NCI-H2029 (cell line): ENCODE measurements at regions not wholly inside any gene's neighbourhood (a gene's known extent, or its start where the extent isn't known, plus 50 kb on each side); places are given as distances from the start of the nearest gene placed in this dataset.
"Not testable (repeated sequence)": the region's sequence is repeated elsewhere in the genome, so short reads cannot be mapped to it uniquely, and the experiment has no call there.

ENCODE experiments used
- DNase-seq: peaks from one replicate; lab custom pipeline; 2025; lab: John Stamatoyannopoulos, UW

DNA sequence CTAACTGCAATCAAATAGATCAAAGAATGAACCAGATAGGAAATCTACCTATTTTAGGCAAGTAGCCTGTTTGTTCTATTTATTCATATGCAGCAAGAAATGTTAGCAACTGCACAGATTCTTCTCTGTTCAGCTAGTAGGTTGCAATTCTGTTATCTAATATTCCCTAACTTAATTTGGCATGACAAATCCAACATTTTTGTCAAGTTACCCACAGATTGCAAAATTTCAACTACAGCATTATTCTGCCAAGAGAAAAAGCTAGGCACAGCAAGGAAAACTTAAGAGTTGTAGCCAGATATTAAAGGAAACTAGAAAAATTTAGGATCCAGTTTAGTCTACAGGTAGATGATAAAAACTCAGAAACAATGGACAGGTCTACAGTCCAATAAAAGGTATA lies 104.4 kb upstream of the SYNCRIP start:
- DNase-seq = no peak

DNA sequence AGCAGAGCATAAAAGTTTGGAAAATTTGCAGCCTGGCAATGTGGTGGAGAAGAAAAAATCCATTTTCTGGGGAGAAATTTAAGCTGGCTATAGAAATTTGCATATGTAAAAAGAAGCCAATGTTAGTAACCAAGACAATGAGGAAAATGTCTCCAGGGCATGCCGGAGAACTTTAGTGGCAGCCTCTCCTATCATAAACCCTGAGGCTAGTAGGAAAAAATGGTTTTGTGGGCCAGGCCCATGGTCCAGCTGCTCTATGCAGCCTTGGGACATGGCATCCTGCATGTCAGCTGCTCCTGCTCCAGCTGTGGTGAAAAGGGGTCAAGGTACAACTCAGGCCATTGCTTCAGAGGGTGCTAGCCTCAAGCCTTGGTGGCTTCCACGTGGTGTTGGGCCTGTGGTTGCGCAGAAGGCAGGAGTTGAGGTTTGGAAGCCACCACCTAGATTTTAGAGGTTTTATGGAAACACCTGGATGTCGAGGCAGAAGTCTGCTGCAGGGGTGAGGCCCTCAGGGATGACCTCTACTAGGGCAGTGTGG lies 101.8 kb upstream of the SYNCRIP start:
- DNase-seq = no peak

DNA sequence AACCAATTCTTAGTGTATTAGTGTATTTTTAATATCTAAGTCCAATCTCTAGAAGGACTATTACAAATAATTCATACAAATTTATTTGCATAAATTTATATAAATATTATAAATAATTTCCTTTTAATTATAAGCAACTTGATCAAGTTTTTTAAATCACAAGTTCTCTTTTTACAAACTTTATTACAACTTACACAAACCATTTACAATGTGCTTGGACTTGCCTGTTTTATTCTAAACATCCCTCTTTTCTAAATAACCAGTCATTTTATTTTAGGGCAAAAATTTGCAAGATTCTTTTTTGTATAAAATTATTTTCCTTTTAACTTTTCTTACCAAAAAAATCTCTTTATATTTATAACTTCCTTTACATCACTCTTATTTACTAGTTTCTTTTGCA lies 83.5 kb upstream of the SYNCRIP start:
- DNase-seq = no peak

DNA sequence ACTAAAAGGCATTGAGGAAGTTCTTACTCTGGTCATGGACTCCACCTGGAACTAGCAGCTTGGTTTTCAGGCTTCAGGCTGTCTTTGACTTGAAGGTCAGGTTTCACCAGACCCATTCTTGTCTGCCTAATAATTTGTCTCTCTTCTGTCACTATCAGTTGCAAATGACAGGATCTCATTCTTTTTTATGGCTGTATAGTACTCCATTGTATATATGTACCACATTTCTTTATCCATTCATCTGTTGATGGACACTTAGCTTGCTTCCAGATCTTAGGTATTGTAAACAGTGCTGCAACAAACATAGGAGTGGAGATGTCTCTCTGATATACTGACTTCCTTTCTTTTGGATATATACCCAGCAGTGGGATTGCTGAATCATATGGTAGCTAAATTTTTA lies 73.1 kb upstream of the SYNCRIP start:
- DNase-seq = no peak

DNA sequence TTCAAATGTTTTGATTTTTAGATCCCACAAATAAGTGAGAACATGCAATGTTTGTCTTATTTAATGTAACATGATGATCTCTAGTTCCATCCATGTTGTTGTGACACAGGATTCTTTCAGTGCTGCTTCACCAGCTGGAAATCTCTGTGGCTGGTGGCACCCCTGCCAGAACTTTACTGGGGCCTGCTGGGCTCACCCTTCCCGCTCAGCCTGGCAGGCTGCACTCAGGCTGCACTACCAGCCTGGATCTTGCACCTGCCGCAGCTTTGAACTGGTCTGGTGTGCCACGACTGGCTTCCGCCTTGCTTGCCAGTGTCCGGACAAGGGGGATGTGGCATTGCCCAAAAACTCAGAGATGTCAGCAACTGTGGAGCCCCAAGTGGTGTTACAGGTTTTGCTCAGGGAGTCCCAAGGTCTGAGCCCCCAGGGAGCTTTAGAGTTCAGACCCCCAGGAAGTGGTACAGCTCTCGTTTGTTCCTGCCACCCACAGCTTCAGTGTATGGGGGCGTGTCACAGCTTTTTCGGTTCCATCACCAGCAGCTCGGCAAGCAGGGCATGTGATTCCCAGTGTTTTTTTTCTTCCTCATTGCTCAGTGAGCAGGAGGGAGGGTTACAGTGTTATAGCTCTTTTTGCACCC lies 72.3 kb upstream of the SYNCRIP start:
- no peak for DNase-seq

DNA sequence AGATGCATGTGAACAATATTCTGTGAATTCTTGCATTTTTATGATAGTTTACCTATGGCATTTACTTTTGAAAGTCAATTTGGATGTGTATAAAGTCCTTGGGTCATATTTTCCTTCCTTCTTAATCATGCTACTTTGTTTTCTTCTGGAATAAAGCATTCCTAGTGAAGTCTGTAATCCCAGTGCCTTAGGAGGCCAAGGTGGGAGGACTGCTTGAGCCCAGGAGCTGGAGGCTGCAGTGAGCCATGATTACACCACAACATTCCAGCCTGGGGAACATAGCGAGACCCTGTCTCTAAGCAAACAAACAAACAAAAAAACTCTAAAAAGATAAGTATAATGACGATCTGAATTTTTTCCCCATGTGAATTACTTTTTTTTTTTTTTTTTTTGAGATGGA lies 69.7 kb upstream of the SYNCRIP start:
- DNase-seq = no peak

DNA sequence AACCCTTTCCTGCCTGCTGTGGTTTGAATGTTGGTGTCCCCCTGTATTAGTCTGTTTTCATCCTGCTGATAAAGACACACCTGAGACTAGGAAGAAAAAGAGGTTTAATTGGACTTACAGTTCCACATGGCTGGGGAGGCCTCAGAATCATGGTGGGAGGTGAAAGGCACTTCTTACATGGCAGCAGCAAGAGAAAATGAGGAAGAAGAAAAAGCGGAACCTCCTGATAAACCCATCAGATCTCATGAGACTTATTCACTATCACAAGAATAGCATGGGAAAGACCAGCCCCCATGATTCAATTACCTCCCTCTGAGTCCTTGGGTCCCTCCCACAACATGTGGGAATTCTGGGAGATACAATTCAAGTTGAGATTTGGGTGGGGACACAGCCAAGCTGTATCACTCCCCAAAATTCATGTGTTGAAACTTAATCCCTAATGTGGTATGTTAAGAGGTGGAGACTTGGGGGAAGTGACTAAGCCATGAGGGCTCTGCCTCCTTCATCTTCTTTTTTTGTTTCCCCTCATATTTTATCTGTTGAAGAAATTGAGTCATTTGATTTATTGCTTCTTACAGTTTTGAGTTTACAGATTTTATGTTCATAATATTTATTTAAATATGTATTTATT lies 64.9 kb upstream of the SYNCRIP start:
- DNase-seq = not testable (repeated sequence)

DNA sequence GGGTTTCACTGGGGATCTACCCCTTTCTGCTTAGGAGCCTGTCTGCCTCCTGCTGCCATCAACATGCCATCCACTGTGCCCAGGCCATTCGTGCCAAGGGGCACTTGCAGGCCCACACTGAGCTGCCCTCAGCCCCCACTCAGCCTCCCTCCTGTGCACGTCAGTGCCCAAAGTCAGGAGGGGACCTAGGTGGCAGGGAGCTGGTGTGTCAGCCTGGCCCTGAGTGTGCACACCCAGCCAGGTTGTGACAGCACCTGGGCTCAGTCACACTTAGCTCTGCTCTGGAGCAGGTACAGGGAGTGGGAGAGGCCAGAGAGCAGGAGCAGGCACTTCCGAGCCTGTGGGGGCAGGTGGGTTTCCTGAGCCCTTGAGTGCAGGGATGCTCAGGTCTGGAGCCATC lies 63.6 kb upstream of the SYNCRIP start:
- DNase-seq = no peak

DNA sequence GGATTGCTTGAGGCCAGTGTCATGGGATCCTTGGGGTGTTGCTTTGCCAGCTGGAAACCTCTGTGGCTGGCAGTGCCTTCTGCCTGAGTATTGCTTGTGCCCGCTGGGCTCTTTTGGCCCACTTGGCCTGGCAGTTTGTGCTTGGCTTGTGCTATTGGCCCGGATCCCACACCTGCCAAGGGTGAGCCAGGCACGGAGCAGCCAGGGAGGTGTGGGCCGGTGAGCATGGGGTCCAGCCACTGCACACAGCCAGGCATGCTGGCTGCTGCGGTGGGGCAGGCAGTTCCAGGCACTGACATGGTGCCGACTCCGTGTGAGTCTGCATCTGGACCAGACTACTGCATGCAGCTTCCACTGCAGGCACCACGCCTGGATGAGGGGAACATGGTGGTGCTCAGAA lies 62.5 kb upstream of the SYNCRIP start:
- DNase-seq = no peak

DNA sequence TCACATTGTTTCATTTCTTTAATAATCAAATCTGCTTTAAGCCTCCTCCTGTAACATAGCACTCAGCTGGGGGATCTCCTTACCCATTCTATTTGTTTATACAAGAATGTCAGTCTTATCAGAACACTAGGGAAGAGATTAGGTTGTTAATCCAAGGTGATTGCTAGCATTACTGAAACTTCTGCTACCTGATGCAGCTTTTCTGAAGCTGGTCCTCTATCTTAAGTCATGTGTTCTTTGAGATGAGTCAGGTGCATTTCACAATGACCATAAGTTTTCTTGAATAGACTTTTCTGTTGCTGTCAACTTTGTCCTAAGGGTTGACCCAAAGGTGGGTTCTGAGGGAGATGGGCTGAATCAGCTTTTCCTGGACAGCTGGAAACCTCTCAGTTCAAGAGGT lies 60.7 kb upstream of the SYNCRIP start:
- DNase-seq = no peak
